ENCODE measurements at regions not wholly inside any gene's neighbourhood (a gene's known extent, or its start where the extent isn't known, plus 50 kb on each side); places are given as distances from the start of the nearest gene placed in this dataset.

DNA sequence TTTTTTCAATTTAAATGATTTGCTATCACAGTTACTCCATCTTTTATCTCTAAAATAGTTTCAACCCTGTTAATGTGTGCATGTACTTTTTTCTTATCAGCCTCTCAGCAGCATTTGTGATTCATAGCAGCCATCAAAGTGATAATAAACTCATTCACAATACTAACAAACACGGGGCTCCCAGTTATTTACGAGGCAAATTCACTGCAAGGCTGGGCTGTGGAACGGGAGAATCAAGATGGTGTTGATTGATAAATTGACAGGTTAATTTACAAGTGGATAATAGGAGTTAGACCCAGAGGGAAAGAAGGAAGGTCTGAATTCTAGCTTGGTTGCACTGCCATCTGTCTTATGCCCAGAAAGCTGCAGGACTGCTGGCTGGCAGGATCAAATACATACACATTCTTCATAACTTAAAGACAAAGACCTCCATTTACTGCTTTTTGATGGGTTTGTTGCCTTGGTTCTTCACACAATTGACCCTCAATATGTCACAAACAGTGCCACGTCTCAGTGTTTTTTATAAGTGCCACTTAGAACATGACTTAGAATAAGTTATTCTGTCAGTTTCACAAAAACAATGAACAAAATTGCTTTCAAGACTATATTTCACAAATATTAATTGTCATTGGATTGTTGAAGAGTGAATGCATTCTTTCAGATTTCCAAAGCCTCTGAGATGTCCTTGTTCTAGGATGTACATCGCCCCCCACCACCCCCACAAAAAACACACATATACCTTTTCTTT, 562.8 kb downstream of the NR2F2 start:
- no peak for ATAC-seq
- TF ChIP-seq, protein P1, sequence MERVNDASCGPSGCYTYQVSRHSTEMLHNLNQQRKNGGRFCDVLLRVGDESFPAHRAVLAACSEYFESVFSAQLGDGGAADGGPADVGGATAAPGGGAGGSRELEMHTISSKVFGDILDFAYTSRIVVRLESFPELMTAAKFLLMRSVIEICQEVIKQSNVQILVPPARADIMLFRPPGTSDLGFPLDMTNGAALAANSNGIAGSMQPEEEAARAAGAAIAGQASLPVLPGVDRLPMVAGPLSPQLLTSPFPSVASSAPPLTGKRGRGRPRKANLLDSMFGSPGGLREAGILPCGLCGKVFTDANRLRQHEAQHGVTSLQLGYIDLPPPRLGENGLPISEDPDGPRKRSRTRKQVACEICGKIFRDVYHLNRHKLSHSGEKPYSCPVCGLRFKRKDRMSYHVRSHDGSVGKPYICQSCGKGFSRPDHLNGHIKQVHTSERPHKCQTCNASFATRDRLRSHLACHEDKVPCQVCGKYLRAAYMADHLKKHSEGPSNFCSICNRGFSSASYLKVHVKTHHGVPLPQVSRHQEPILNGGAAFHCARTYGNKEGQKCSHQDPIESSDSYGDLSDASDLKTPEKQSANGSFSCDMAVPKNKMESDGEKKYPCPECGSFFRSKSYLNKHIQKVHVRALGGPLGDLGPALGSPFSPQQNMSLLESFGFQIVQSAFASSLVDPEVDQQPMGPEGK (CRISPR knock-in tag; IDR thresholded peaks at IDR 0.05; ENCODE audit: borderline replicate concordance): no peak
- TF ChIP-seq RARB (CRISPR knock-in tag; IDR thresholded peaks at IDR 0.05): no peak
- no peak for TF ChIP-seq PPARA (CRISPR knock-in tag; IDR thresholded peaks at IDR 0.05; ENCODE audit: borderline replicate concordance)
- no peak for TF ChIP-seq ISL1 (CRISPR knock-in tag; IDR thresholded peaks at IDR 0.05)
- no peak for TF ChIP-seq CSDC2 (CRISPR knock-in tag; IDR thresholded peaks at IDR 0.05)
- TF ChIP-seq, protein P2, sequence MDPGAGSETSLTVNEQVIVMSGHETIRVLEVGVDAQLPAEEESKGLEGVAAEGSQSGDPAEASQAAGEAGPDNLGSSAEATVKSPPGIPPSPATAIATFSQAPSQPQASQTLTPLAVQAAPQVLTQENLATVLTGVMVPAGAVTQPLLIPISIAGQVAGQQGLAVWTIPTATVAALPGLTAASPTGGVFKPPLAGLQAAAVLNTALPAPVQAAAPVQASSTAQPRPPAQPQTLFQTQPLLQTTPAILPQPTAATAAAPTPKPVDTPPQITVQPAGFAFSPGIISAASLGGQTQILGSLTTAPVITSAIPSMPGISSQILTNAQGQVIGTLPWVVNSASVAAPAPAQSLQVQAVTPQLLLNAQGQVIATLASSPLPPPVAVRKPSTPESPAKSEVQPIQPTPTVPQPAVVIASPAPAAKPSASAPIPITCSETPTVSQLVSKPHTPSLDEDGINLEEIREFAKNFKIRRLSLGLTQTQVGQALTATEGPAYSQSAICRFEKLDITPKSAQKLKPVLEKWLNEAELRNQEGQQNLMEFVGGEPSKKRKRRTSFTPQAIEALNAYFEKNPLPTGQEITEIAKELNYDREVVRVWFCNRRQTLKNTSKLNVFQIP (CRISPR knock-in tag; IDR thresholded peaks at IDR 0.05; ENCODE audit: borderline replicate concordance, low read depth): no peak
- TF ChIP-seq, protein P3, sequence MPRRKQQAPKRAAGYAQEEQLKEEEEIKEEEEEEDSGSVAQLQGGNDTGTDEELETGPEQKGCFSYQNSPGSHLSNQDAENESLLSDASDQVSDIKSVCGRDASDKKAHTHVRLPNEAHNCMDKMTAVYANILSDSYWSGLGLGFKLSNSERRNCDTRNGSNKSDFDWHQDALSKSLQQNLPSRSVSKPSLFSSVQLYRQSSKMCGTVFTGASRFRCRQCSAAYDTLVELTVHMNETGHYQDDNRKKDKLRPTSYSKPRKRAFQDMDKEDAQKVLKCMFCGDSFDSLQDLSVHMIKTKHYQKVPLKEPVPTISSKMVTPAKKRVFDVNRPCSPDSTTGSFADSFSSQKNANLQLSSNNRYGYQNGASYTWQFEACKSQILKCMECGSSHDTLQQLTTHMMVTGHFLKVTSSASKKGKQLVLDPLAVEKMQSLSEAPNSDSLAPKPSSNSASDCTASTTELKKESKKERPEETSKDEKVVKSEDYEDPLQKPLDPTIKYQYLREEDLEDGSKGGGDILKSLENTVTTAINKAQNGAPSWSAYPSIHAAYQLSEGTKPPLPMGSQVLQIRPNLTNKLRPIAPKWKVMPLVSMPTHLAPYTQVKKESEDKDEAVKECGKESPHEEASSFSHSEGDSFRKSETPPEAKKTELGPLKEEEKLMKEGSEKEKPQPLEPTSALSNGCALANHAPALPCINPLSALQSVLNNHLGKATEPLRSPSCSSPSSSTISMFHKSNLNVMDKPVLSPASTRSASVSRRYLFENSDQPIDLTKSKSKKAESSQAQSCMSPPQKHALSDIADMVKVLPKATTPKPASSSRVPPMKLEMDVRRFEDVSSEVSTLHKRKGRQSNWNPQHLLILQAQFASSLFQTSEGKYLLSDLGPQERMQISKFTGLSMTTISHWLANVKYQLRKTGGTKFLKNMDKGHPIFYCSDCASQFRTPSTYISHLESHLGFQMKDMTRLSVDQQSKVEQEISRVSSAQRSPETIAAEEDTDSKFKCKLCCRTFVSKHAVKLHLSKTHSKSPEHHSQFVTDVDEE (CRISPR knock-in tag; IDR thresholded peaks at IDR 0.05): no peak
- no peak for TF ChIP-seq TOX (CRISPR knock-in tag; IDR thresholded peaks at IDR 0.05; ENCODE audit: borderline replicate concordance)
- no peak for TF ChIP-seq ZC3H10 (CRISPR knock-in tag; IDR thresholded peaks at IDR 0.05)
- TF ChIP-seq OSR1 (CRISPR knock-in tag; IDR thresholded peaks at IDR 0.05): no peak
- no peak for TF ChIP-seq ARNTL (CRISPR knock-in tag; IDR thresholded peaks at IDR 0.05; ENCODE audit: borderline replicate concordance, low read depth)

DNA sequence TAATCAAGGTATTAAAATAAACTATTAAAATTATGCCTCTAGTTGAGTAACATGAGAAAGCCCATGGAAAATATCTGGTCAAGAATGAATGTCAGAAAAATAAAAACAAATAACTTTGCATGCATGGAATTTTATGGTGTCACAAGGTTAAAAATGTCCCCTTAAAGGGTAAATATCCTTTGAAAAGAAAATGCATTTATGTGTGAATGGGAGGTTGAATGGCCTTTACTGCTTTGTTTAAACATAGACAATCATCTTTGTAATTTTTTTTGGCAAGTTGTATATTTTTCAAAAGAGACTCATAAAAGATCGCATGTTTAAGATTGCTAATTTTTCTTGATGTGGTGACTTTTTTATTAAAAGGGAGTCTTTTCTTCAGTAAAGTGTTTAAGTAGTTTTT, 564.2 kb downstream of the NR2F2 start:
- no peak for ATAC-seq
- no peak for TF ChIP-seq CSDC2 (CRISPR knock-in tag; IDR thresholded peaks at IDR 0.05)
- TF ChIP-seq ZC3H10 (CRISPR knock-in tag; IDR thresholded peaks at IDR 0.05): no peak
- no peak for TF ChIP-seq ISL1 (CRISPR knock-in tag; IDR thresholded peaks at IDR 0.05)
- TF ChIP-seq, protein P4, sequence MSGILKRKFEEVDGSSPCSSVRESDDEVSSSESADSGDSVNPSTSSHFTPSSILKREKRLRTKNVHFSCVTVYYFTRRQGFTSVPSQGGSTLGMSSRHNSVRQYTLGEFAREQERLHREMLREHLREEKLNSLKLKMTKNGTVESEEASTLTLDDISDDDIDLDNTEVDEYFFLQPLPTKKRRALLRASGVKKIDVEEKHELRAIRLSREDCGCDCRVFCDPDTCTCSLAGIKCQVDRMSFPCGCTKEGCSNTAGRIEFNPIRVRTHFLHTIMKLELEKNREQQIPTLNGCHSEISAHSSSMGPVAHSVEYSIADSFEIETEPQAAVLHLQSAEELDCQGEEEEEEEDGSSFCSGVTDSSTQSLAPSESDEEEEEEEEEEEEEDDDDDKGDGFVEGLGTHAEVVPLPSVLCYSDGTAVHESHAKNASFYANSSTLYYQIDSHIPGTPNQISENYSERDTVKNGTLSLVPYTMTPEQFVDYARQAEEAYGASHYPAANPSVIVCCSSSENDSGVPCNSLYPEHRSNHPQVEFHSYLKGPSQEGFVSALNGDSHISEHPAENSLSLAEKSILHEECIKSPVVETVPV (CRISPR knock-in tag; IDR thresholded peaks at IDR 0.05): no peak

DNA sequence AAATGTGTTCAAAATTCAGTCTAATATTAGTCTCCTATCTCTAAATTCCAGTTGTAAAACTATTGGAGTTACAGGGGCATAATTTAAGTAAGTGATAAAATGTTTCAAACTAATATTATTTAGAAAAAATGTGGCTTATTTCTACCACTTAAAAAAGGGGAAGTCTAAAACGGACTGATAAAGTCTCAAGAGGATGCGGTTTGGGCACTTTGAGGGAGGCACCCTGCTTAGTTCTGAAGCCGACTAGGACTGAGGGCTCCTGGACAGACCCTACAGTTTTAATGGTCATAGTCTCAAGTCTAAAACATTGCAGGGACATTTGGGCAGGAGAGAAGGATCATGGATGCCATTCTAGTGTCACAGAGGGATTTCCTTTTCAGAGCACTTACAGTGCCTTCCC, 566.3 kb downstream of the NR2F2 start:
- ATAC-seq: no peak
- TF ChIP-seq ZNF565 (CRISPR knock-in tag; conservative IDR thresholded peaks at IDR 0.05; ENCODE audit: low read depth) (no peak), ZFP3 (CRISPR knock-in tag; IDR thresholded peaks at IDR 0.05) (no peak), ZNF8 (CRISPR knock-in tag; IDR thresholded peaks at IDR 0.05) (no peak), TCF4 (CRISPR knock-in tag; IDR thresholded peaks at IDR 0.05; ENCODE audit: borderline replicate concordance) (no peak), RARB (CRISPR knock-in tag; IDR thresholded peaks at IDR 0.05) (no peak)

DNA sequence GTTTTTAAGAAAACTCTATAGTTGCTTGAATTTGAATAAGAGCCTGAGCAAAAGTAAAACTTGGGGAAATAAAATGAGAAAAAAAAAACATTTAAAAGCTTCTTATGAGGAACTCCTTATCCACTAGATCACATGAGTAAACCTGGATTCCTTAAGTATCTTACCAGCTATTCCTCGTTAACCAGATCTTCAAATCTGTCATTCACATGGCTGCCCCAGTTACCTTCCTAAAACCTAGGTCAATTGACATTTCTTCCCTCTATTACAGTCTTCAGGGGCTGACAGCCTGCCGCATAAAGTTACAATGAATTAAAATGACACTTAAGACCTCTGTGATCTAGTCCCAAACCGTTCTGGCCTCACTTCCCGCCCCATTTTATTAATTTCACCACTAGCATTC, 583.6 kb downstream of the NR2F2 start:
- no peak for ATAC-seq
- TF ChIP-seq TOX (CRISPR knock-in tag; IDR thresholded peaks at IDR 0.05; ENCODE audit: borderline replicate concordance): no peak
- TF ChIP-seq ESRRG (CRISPR knock-in tag; IDR thresholded peaks at IDR 0.05): no peak
- TF ChIP-seq CSDC2 (CRISPR knock-in tag; IDR thresholded peaks at IDR 0.05): no peak
- TF ChIP-seq, protein P5, sequence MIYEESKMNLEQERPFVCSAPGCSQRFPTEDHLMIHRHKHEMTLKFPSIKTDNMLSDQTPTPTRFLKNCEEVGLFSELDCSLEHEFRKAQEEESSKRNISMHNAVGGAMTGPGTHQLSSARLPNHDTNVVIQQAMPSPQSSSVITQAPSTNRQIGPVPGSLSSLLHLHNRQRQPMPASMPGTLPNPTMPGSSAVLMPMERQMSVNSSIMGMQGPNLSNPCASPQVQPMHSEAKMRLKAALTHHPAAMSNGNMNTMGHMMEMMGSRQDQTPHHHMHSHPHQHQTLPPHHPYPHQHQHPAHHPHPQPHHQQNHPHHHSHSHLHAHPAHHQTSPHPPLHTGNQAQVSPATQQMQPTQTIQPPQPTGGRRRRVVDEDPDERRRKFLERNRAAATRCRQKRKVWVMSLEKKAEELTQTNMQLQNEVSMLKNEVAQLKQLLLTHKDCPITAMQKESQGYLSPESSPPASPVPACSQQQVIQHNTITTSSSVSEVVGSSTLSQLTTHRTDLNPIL (CRISPR knock-in tag; IDR thresholded peaks at IDR 0.05; ENCODE audit: low read depth): no peak
- no peak for TF ChIP-seq ZNF70 (CRISPR knock-in tag; IDR thresholded peaks at IDR 0.05)
- no peak for TF ChIP-seq TCF4 (CRISPR knock-in tag; IDR thresholded peaks at IDR 0.05; ENCODE audit: borderline replicate concordance)
- TF ChIP-seq BACH2 (CRISPR knock-in tag; IDR thresholded peaks at IDR 0.05; ENCODE audit: borderline replicate concordance): no peak
- TF ChIP-seq RARB (CRISPR knock-in tag; IDR thresholded peaks at IDR 0.05): no peak
- TF ChIP-seq, protein P4 (CRISPR knock-in tag; IDR thresholded peaks at IDR 0.05): no peak
- TF ChIP-seq ARNTL (CRISPR knock-in tag; IDR thresholded peaks at IDR 0.05; ENCODE audit: borderline replicate concordance, low read depth): no peak
- TF ChIP-seq ZC3H10 (CRISPR knock-in tag; IDR thresholded peaks at IDR 0.05): no peak
- TF ChIP-seq ZFP30 (CRISPR knock-in tag; IDR thresholded peaks at IDR 0.05): no peak
- no peak for TF ChIP-seq OSR1 (CRISPR knock-in tag; IDR thresholded peaks at IDR 0.05)
- TF ChIP-seq, protein P1 (CRISPR knock-in tag; IDR thresholded peaks at IDR 0.05; ENCODE audit: borderline replicate concordance): no peak
- no peak for TF ChIP-seq ISL1 (CRISPR knock-in tag; IDR thresholded peaks at IDR 0.05)
- no peak for TF ChIP-seq PPARA (CRISPR knock-in tag; IDR thresholded peaks at IDR 0.05; ENCODE audit: borderline replicate concordance)
- TF ChIP-seq SNAI2 (CRISPR knock-in tag; IDR thresholded peaks at IDR 0.05): no peak

Data from SK-N-SH treated with all-trans-retinoic acid at 6 μM for 48 hours (cell line).